ENCODE measurements at regions not wholly inside any gene's neighbourhood (a gene's known extent, or its start where the extent isn't known, plus 50 kb on each side); places are given as distances from the start of the nearest gene placed in this dataset.

DNA sequence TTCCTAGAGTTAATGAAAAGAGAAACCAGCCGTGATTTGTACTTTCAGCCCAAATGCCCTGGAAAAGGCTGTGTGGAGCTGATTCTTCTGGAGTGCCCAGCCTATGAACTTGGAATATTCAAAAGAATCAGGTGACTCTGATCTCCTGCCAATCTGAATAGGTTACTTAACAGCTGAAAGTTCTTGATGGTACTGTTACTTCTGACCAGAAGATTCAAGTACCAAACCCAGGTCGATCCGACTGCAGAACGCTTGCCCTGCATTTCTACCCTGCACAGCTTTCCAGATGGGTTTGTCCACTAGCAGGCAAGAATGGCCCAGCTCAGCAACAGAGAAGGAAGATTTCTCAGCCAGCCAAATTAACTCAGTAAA is 430.4 kb downstream of the PID1 start:
- WGBS (ENCODE audit: low lambda C conversion rate, missing lambda C conversion rate): 97% methylated on average over 4 of the region's 4 CpGs

GRCh38 chr2:228840113-228840742 is 430.9 kb downstream of the PID1 start:
- Histone ChIP-seq H3K9me2 (replicated peaks; ENCODE audit: insufficient read depth) (no peaks in the 10 kb centered on the region), H3K27ac (no peak overlapping the region), H4K20me1 (ENCODE audit: insufficient read depth, poor library complexity, severe bottlenecking) (no peaks in the 10 kb centered on the region), H3K4me2 (no peak overlapping the region), H3K9me3 (ENCODE audit: low read depth) (no peaks in the 10 kb centered on the region), H2AFZ (no peak overlapping the region), H3K4me1 (ENCODE audit: insufficient read depth) (no peaks in the 10 kb centered on the region), H3K36me3 (replicated peaks; ENCODE audit: insufficient read depth, low read depth) (no peaks in the 10 kb centered on the region), H3K4me3 (no peak overlapping the region), H3K27me3 (no peaks in the 10 kb centered on the region), H3K79me2 (no peaks in the 10 kb centered on the region)
- 87% methylated on average over 6 of the region's 6 CpGs for WGBS (ENCODE audit: low lambda C conversion rate, missing lambda C conversion rate)
- TF ChIP-seq, protein P1, sequence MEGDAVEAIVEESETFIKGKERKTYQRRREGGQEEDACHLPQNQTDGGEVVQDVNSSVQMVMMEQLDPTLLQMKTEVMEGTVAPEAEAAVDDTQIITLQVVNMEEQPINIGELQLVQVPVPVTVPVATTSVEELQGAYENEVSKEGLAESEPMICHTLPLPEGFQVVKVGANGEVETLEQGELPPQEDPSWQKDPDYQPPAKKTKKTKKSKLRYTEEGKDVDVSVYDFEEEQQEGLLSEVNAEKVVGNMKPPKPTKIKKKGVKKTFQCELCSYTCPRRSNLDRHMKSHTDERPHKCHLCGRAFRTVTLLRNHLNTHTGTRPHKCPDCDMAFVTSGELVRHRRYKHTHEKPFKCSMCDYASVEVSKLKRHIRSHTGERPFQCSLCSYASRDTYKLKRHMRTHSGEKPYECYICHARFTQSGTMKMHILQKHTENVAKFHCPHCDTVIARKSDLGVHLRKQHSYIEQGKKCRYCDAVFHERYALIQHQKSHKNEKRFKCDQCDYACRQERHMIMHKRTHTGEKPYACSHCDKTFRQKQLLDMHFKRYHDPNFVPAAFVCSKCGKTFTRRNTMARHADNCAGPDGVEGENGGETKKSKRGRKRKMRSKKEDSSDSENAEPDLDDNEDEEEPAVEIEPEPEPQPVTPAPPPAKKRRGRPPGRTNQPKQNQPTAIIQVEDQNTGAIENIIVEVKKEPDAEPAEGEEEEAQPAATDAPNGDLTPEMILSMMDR (IDR thresholded peaks at IDR 0.05; ENCODE audit: poor library complexity): no peak
- TF ChIP-seq EZH2 (IDR thresholded peaks at IDR 0.05; ENCODE audit: borderline replicate concordance): no peak
- TF ChIP-seq EZH2phosphoT487 (IDR thresholded peaks at IDR 0.05; ENCODE audit: low read depth, severe bottlenecking, unreplicated experiment): no peak
- DNase-seq (ENCODE audit: low spot score): no peak

More for the DNA sequence above, 430.4 kb downstream of the PID1 start:
- DNase-seq (ENCODE audit: low spot score): no peak
- Histone ChIP-seq H3K27me3 (no peaks in the 10 kb centered on the region), H3K4me3 (no peak overlapping the region), H2AFZ (no peak overlapping the region), H3K4me2 (no peak overlapping the region), H3K4me1 (ENCODE audit: insufficient read depth) (peaks cover 5% of the 10 kb centered on the region), H3K27ac (no peak overlapping the region), H3K79me2 (no peaks in the 10 kb centered on the region), H4K20me1 (ENCODE audit: insufficient read depth, poor library complexity, severe bottlenecking) (no peaks in the 10 kb centered on the region), H3K36me3 (replicated peaks; ENCODE audit: insufficient read depth, low read depth) (no peaks in the 10 kb centered on the region), H3K9me2 (replicated peaks; ENCODE audit: insufficient read depth) (no peaks in the 10 kb centered on the region), H3K9me3 (ENCODE audit: low read depth) (no peaks in the 10 kb centered on the region)
- TF ChIP-seq EZH2phosphoT487 (IDR thresholded peaks at IDR 0.05; ENCODE audit: low read depth, severe bottlenecking, unreplicated experiment): no peak
- TF ChIP-seq, protein P1 (IDR thresholded peaks at IDR 0.05; ENCODE audit: poor library complexity): no peak
- no peak for TF ChIP-seq EZH2 (IDR thresholded peaks at IDR 0.05; ENCODE audit: borderline replicate concordance)

DNA sequence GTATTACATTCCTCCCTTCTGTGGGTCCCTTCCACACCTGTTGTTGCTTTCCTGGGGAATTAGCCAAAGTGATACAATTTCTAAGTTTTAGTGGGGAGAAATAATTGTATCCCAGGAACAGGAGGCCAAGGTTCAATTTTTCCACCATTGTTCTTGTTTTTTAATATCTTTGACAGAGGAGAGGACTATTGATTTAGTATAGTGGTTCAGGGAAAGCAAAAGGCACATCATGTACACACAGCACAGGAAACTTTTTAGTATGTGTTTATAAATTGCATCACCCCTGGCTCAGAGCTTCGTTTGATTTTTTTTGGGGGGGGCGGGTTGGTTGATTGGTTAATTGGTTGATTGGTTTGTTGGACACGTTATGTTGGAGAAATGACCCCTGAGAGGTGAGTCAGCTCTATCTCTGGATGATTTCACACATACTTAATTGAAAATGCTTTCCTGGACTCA is 431.6 kb downstream of the PID1 start:
- H3K4me1 ChIP-seq (ENCODE audit: insufficient read depth): no peaks in the 10 kb centered on the region
- 57% methylated on average over 3 of the region's 3 CpGs for WGBS (ENCODE audit: low lambda C conversion rate, missing lambda C conversion rate)
- no peaks in the 10 kb centered on the region for H3K79me2 ChIP-seq

More for the DNA sequence above, 431.6 kb downstream of the PID1 start:
- DNase-seq (ENCODE audit: low spot score): no peak
- no peak overlapping the region for H3K27ac ChIP-seq
- no peaks in the 10 kb centered on the region for H3K9me3 ChIP-seq (ENCODE audit: low read depth)
- H2AFZ ChIP-seq: no peak overlapping the region
- no peaks in the 10 kb centered on the region for H4K20me1 ChIP-seq (ENCODE audit: insufficient read depth, poor library complexity, severe bottlenecking)
- H3K9me2 ChIP-seq (replicated peaks; ENCODE audit: insufficient read depth): no peaks in the 10 kb centered on the region
- TF ChIP-seq, protein P1 (IDR thresholded peaks at IDR 0.05; ENCODE audit: poor library complexity): no peak
- TF ChIP-seq EZH2phosphoT487 (IDR thresholded peaks at IDR 0.05; ENCODE audit: low read depth, severe bottlenecking, unreplicated experiment): no peak
- TF ChIP-seq EZH2 (IDR thresholded peaks at IDR 0.05; ENCODE audit: borderline replicate concordance): no peak
- H3K4me3 ChIP-seq: no peak overlapping the region
- H3K36me3 ChIP-seq (replicated peaks; ENCODE audit: insufficient read depth, low read depth): no peaks in the 10 kb centered on the region
- H3K4me2 ChIP-seq: no peak overlapping the region
- no peaks in the 10 kb centered on the region for H3K27me3 ChIP-seq
